ENCODE measurements at regions not wholly inside any gene's neighbourhood (a gene's known extent, or its start where the extent isn't known, plus 50 kb on each side); places are given as distances from the start of the nearest gene placed in this dataset.

DNA sequence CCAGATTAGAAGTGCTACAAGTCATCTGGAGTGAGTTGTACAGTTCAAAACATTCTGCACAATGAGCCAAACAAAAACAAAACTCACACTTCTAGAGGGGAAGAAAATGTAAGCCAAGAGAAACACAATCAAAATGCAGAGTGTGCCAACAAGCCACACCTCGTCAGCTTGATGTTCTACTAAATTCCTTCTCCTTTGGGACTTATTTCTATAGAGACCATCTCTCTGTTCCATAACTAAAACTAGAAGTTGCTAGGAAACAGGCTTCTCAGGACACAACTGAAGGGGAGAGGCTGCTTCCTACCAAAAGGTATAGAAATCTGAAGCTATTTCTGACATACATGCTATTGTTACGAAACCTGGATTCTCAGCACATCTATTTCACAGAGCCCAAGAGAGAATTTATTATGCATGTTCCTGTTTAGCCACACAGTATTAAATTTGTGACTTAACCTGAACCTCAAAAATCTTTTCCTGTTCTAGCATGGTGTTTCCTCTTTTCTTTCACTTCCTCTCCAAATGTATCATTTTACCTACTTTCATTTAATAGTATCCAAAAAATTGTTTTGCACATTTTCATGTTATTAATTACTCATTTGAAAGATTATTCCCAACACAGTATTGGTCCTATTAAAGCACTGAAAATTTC is 211.4 kb upstream of the CCDC150 start:
- TF ChIP-seq POLR2A (IDR thresholded peaks at IDR 0.05): no peak
- TF ChIP-seq, protein P1, sequence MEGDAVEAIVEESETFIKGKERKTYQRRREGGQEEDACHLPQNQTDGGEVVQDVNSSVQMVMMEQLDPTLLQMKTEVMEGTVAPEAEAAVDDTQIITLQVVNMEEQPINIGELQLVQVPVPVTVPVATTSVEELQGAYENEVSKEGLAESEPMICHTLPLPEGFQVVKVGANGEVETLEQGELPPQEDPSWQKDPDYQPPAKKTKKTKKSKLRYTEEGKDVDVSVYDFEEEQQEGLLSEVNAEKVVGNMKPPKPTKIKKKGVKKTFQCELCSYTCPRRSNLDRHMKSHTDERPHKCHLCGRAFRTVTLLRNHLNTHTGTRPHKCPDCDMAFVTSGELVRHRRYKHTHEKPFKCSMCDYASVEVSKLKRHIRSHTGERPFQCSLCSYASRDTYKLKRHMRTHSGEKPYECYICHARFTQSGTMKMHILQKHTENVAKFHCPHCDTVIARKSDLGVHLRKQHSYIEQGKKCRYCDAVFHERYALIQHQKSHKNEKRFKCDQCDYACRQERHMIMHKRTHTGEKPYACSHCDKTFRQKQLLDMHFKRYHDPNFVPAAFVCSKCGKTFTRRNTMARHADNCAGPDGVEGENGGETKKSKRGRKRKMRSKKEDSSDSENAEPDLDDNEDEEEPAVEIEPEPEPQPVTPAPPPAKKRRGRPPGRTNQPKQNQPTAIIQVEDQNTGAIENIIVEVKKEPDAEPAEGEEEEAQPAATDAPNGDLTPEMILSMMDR (IDR thresholded peaks at IDR 0.05): no peak

Measured in thyroid gland (tissue), 4 donors.